Left hindlimb (tissue), 1 donor: ENCODE measurements at regions not wholly inside any gene's neighbourhood (a gene's known extent, or its start where the extent isn't known, plus 50 kb on each side); places are given as distances from the start of the nearest gene placed in this dataset.
A peak's percentile ranks its signal among the peaks of the same experiment; 100 is the strongest.
"Not testable (repeated sequence)": the region's sequence is repeated elsewhere in the genome, so short reads cannot be mapped to it uniquely, and the experiment has no call there.

Experiments
- DNase-seq: peaks from one replicate; pipeline ENCODE4 v3.0.0-alpha.2; 2018

GRCh38 chr17:78305801-78306200 lies 54.1 kb downstream of the SOCS3 start:
- no peak for DNase-seq

GRCh38 chr17:78304549-78305037 lies 55.3 kb downstream of the SOCS3 start:
- DNase-seq, result peak; percentile 79

GRCh38 chr17:78302478-78302877 lies 57.4 kb downstream of the SOCS3 start:
- DNase-seq, result no peak

DNA sequence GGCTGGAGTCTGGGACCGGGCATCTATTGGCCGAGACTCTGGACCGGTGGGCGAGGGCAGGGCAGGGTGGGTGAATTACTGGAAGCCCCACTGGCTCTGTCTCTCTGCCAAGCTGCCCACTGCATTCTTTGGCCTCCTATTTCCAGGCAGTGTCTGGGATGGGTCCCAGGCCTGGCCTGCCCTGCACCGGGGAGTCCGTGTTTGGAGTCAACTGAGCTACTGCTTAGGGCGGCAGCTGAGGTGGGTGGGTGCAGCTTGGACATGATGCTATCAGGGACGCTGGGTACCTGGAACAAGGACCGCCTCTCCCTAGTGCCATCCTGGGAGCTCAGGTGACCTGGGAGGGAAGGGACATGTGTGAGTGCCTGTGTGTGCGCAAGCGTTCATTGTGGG lies 58.1 kb downstream of the SOCS3 start:
- no peak for DNase-seq

DNA sequence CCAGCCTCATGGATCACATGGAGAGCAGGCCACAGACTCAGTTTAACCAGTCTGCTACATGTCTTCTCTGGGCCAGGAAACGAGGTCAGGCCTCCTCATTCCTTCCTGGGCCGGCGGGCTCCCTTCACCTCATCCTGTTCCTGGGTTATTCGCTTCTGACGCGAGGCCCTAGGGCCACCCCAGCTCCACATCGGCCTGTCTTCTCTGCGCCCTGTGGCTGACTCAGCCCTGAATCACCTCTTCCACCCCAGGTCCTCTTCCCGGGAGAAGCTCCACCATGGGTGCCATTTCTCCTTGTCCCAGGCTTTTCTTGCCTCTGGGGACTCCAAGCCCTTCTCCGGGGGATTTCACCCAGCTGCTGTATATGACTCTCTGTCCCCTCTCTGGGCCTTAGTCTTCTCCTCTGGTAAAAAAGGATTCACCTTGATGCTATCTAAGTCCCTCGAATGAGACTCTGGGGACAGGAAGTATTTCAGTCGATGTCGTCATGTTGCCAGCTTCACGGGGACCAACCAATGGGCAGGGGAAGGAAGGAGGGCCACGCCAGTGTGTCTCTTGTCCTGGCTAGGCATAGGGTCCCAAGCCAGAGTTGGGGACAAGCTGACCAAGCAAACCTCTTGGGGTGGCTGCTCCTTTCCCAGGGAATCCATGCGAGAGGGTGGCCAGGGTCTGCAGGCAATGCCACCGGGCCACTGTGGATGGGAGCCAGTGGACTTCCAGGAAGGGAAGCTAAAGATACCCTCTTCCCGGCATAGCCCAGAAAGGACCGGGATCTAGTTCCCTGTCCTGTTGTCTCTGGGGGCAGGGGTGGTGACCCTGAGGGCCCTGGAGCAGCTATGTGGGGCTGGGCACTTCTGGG lies 58.7 kb downstream of the SOCS3 start:
- DNase-seq, result no peak

DNA sequence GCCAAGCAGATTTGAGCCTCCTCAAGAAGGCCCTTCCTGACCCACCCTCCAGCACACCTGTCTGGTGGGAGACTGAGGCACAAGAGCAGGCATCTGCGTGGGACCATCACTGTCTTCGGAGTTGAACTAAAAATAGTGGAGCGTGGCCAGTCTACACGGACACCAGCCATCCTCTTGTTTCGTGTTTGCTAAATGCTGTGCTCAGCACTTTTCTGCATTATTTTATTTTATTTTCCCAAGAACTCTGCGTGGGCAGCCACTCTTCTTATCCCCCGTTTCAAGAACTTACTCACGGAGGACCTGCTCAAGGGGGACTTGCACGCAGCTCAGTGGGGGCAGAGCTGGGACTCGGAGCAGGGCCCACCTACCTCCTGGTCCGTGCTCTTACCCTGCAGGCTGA lies 60.8 kb downstream of the SOCS3 start:
- no peak for DNase-seq

- no peak for DNase-seq
Measured at GRCh38 chr17:78294776-78295175, 63.3 kb downstream of the TMEM235 start.

GRCh38 chr17:78294356-78294755 lies 62.9 kb downstream of the TMEM235 start:
- DNase-seq, result no peak

GRCh38 chr17:78293151-78293550 lies 61.7 kb downstream of the TMEM235 start:
- not testable (repeated sequence) for DNase-seq

DNA sequence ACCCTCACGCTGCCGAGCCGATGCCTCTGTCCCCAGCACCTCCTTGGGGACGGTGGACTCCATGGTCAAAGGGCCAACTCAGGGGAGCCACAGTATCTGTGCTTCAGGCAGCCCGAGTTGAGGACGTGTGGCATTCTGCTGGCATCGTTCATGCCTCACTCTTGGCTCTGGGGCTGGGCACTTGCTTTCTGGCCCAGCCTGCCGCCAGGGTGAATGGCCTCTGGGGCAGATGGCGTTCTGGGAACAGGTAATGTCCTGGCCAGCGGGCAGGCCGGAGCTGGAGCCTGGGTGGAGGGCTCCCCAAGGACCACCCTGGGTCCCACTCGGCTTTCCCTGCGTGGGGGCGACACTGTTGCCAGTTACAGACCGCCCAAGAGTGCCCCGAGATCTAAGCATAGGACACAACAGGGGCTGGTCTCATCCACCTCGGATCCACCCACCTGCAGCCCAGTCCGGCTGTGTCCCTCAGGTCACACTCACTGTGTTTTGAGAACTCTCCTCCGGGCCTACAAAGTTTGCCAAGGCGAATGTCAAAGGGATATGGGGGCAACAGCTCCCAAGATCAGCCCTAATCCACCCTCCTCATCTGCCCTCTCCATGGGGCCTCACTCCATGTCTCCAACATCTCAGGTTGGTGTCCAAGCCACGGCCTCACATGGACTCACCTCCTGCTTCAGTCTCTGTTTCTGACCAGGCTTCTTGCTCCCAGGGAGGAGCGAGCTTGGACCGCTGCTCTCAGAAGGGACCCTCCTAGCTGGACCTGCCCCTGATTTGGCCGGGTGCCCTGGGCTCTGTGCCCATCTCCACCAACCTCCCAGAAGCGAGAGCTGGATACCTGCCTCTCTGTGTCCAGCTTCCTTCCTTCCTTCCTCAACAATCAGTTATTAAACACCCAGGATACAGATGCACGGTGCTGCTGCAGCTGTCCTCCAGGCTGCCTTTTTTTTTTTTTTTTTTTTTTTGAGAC lies 60.8 kb downstream of the TMEM235 start:
- no peak for DNase-seq

DNA sequence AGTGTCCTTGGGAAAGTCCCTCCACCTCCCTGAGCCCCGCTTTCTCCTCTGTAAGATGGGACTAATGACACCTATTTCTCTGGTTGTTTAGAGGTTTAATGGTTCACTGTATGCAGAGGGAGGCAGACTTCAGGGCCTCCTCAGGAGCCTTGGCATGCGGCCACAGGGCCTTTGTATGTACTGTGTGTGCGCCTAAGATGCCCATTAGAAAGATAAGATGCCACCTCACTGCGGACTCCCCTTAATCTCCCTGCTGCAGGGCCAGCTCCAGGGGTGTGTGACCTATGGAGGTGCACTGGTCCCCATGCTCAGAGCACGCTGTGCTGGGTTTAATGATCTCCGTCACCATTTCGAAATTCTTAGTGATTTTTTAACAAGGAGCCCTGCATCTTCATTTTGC lies 59.3 kb downstream of the TMEM235 start:
- DNase-seq, result no peak
